Fibroblast of skin of scalp (primary cell): ENCODE measurements at regions not wholly inside any gene's neighbourhood (a gene's known extent, or its start where the extent isn't known, plus 50 kb on each side); places are given as distances from the start of the nearest gene placed in this dataset.

ENCODE experiments used
- DNase-seq: peaks from one replicate; pipeline ENCODE4 v3.0.0-alpha.2; 2013

DNA sequence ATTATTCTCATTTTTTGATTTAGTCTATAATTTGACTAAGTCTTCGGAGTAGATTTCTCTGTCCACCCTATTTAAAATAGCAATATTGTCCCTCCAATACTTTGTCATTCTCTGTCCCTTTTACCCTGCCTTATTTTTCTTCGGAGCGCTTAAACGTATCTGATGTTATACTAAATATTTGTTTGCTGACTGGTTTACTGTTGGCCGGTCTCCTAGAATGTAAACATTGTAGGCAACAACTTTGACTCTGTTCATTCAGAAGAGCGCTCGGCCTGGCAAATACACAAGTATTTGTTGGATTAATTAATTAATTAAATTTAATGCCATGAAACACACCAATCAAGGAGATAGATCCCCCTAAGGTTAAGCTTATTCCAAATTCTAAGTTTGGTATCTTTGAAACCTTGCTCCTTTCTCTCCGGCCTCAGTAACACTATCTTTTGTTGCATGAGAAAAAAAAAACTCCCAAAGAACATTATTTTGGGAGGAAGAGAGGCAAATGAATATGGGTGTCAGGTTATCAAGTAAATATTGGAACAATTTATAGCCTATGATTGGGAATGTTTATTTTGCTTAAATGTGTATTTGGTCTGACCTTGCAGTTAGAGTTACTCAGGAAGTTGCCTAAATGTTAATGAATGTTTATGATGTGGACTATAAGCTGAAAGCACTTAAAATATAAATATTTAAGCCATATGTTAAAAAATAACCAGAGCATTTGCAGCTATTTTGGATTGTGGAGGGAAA is 231.1 kb downstream of the SOX4 start:
- no peak for DNase-seq

DNA sequence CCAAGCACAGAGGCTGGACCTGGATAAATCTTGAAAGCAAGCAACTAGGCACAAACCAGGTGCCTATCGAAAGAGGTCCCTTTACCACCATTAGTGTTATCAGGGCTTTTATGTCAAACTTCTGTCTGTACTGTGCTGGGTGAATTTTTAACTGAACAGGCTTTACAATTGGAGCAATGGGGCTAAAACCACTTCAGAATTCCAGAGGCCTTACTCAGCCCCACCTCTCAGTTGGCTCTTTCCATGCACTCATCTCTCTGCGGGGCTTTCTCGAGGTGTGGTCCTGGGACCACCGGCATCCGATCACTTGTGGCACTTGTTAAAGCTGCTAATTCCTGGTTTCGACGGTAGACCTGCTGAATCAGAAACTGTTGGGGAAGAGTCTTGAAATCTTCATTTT is 232.5 kb downstream of the SOX4 start:
- peak; percentile 27 for DNase-seq

DNA sequence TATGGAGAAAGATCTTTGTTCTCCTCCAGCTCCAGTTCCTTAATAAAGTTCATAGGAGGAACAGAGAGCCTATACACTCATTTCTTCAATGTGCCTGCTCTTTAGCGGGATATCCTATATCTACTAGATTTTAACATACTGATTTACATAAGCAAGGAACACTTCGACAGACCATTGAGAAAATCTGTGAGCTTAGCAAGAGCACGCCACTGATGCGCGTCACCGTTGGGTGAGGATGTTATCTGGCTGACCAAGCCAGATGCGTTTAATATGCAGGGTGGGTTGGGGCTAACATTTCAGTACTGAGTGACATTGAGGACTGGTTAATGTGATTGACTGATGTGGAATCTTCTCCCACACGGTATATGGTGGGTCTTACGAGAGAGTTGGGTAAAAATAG is 233.4 kb downstream of the SOX4 start:
- DNase-seq, result no peak

DNA sequence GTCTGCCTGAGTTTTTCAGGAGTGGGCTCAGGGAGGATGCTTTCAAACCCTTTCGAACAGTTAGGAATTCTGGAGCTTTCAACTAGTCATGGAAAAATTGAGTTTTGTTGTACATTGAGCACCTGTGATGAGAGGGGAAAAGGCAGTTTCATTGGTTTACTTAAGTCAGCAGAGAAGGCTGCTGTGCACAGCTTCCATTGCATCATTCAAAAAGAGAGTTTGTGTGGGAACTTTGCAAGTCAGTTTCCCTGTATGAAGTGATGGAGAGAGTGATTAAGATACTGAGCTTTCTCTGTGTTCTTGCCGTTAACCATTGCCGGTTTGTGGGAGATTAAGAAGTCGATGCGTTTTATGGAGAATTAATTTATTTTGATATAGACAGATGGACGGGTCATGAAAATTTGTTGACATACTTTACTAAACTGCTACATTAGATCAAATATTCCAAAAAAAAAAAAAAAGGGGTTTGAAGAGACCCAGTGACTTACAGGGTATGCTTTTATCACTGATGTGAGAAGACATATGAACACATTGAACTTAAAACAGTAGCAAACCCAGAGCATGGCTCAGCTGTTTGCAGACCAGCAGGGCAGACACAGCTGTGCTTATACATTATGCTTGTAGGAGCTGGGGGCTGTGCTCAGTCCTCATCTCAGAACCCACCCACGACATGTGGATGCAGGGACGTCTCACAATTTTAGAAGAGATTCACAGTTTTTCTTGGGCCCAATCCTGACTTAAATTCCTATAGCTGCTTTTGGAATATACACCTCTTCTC is 234.1 kb downstream of the SOX4 start:
- no peak for DNase-seq

DNA sequence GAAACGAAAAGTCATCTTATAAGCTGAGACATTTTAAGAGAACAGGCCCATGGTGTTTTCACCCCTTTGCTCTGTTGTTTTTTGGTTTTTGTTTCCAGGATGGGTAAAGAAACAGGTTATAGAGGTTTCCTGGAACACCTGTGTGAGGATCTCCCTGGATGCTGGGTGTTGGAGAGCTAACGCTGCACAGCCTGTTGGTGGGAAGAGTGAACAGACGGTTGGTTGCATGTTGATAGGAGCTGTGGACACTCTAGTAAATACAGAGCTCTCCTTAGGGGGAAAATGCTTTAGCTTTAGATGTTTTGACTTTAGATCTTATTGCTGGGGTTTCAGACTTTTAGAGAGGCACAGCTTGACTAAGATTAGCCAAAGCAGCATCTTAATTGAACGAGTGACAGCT is 235.2 kb downstream of the SOX4 start:
- DNase-seq, result no peak

DNA sequence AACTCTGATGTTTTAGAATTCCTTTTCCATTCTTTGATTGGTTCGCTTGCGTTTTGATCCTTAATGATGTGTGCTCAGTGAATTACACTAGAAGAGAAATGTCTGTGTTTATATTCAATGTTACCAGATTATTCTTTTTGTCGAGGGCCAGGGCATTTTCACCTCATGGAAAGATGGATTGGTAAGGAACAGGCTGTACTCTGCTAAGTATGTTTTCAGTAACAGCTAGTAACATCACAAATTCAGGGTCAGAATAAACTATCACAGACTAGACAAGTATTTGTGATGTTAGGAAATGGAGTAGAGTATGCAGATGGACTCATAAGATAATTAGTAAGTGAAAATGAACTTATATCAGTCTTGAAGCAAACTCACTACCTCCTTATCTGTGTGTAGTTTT is 235.6 kb downstream of the SOX4 start:
- DNase-seq, result no peak

DNA sequence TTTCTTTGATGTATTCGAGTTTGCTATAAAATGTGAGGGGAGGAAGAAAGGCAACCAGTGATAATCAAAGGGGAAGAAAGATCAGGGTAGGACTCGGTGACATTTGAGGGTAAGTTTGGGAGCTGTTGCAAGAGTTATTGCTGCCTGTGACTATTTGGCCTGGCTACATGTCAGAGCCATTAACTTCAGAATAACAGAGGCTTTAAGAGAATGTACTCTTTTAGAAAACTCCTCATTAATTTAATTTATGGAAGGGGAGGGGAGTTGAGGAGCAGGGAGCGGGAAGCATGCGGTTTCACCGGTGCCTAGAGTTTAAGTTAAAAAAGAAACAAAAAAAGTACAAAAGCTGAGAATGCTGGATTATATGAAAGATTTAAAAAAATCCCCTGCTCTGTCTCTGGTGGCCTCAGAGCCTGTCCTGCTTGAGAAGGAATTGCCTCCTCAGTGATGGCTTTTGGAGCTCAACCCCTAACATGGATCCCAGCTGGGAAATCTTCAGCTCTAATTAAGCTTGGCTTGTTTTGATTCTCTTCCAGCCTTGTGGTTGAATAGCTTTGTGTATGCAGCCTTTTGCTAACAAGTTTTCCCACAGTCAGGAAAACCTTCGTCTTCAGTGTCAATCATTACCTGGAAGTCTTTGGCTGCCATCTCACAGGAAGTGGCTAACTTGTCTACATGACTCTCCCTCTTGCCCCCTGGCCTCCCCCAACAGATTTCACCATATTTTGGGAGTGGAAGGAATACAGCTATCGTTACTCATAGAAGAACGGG is 238.2 kb downstream of the SOX4 start:
- DNase-seq, result peak; percentile 86

DNA sequence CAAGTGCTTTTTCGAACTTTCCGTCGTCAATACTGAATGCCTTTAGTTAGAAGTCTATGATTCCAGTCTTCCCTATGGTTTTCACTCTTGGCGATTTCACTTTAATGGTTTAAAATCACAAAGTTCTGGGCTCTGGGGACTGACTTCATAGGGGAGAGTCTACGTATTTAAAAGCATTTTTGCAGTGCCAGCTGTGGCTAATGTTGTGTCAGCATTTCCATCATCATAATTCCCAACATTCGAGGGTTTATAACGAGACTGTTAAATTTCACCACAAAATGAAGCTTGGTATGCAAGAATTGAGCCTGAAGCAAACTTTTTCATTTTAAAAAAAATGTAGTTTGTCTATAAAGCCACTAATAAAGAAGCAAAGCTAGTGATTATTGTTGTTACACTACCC is 242.7 kb downstream of the SOX4 start:
- DNase-seq, result peak; percentile 68

DNA sequence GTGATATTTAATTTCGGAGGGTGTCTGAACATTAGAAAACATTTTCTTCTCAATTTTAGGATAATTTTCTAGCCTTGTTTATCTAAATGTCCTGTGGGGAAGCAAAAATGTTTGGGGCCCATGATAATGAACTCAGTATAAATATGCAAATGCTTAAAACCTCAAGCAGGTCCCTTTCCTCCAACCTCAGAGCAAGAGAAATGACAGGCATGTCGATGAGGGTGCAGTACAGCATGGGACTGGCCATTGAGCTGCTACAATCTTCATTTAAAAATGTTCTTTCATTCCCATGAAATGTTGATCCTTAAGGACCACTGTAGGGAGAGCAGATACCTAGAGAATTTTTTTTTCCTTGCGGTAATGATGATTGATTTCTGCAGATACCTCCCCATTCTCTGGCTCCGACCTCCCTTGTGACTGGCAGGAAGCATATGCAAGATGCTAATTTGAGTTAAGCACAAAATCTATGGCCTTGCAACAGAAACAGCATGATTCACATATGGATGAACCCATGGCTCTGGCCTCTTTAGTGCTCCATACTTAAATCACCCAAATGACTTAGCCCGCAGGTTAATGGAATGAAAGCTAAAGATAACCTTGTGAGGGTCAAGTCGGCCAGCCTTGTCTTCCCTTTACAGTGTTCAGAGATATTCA is 243.3 kb downstream of the SOX4 start:
- no peak for DNase-seq

DNA sequence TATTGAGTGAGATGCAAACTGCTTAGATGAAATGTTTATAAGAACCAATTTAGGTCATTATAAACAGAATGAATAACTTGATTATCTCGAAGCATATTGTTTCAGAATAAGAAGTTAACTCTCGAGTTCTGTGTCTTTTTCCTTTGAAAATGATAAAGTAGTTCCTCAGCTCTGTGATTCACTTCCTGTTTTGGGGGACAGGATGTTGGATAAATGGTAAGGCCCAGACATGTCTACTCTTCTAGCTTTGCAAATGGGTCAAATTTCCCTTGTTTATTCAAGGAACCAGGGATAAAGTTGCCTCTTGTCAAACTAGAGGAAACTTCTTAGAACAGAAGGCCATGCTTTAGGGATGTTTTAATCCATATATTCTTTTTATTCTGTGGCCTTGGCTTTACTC is 246.9 kb downstream of the SOX4 start:
- peak; percentile 19 for DNase-seq

DNA sequence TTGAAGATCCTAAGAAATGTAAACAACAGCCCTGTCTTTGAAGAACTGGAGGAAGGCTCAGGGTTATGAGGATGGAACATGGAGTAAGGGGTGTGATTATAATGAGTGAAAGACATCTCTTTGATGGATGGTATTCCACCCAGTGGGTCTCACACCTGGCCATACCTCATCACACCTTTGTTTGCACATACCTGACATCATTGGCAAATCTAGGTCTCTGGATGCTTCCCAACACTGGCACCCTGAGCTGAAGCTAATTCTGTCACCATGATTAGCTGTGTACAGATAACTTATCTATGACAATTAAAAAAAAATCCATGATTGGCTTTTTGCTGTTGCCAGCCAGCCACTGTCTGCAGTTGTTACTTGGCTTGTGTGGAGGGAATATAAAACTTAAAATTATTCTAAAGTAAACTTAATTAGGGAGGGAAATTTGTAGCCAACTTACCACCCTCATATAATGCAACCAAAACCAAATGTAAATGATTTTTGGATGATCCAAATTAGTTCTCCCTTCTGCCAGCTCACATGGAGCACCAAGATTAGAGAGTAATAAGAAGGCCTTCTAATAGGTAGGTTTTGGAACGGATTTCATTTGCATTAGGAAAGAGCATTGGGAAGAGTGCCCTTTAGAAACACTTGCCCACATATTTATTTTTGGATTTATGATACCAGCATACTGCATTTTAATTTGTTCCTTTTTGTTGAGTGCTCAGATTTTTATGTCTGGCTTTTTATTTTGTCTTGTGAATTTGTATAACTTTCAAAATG is 249.5 kb downstream of the SOX4 start:
- DNase-seq, result no peak

DNA sequence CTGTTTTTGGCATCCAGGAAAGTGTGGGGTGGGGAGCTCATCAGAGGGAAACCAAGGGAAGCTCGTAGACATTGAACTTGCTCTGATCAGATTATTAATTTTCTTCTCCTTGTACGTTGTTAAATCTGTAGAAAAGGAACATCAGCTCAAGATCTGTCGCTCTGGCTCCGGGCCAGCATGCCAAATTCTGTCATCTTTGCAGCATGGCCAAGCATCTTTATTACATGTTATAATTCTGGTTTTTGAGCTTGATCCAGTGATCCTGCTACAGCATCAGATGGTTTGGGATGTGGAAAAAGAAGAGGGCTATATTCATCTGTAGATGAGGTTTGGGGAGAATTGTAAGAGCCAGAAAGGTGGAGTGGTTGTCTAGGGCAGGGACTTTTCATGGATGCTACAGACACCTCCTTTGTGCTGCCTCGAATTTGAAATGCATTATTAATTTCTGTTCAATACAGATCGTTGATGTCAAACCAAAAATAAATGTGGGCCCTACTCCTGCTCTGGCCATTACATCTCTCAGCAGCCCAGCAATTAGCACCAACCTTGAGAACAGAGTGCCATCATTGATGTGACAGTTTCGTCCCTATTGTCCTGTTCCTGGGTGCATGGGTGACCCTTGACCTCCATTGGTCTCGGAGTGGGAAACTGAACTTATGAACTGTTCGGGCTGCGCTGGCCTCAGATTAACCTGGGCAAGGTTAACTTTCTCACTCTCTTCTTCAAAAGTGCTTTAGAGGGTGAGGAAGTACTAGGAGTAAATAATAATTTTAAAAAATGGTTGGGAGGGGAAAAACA is 250.8 kb downstream of the SOX4 start:
- no peak for DNase-seq

DNA sequence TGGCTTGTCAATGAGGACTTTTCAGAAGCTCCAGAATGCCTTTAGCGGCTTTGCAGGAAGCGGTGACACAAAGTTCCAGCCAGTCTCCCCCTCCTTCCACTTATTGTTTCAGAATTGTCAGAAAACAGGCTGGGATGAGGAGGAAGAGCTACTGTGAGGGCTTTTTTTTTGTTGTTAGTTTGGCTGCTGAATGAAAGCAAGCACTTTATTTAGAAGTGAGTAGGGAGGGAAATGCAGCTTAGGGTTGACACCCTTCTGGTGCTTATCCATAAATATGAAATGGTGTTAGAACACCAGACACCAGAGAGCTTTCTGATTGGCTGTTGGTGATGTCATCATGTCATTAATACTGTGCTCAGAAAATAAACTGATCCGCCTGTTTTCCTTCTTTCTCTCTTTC is 251.5 kb downstream of the SOX4 start:
- DNase-seq, result peak; percentile 19

DNA sequence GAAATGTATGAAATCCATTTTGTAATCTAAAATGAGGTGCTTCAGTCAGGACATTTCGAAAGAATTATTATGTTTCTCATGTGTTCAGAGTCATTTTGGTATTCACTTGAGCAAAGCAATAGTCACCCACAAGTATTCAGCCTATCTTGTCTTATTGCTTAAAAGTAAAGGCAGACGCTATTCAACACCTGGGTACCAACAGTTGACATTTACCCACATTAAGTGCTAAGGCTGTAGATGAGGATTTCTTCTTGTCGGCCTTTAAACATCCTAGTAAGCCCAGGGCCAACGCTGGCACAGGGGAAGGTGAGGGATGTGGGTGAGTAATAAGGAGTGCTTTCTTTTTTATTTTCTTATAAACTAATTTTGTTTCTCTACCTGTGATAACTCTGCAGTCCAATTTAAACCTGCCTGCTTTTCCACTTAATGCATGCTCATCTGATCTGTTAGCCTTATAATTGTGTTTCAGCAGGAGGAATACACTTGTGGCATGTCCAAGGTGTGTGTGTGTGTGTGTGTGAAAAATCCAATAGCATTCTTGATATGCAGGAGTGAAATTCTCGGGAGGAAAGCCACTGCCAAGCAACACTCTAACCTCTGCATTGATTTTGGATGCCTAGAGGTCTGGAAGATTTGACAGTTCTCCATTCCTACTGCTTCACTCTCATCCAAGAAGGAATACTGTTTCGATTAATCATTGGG is 252.0 kb downstream of the SOX4 start:
- DNase-seq, result no peak

DNA sequence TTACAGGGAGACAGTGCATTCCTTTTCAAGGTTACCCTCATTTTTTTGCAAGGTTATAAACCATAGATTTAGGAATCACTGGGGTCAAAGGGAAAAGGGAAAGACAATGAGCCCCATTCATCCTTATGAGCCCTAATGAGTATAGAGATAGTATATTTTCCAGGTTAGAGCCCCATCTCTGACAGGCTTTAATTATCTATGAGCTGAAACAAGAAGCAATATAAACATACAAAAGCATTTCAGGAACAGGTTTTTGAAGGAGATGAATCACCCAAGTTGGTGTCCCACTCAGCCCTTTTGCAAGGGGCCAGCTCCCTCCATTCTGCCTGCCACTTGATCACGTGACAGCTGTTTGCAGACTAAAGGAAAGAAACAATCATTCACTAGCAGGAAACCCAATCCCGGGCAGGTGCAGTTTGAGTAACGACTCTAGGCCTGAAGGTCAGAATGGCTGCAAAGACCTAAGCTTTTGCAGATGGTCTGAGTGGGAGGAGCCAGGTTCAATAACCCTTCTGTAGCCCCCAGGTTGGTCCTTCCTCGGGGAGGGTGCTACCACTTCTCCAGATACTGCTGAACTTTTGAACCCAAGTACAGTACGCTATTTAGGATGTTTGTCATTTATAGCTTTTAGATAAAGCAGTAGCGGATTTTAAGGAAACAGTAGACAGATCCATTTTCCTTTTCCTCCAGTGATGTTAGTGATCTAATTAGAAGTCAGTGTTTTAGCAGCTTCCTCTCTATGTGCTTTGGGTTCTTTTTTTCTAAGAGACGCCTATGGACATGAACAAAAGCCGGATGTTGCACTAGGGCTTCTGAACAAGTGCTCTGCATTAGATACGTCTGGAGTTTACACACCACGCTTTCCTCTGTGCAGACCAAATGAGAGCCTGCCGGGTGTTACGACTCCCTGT is 253.2 kb downstream of the SOX4 start:
- no peak for DNase-seq

DNA sequence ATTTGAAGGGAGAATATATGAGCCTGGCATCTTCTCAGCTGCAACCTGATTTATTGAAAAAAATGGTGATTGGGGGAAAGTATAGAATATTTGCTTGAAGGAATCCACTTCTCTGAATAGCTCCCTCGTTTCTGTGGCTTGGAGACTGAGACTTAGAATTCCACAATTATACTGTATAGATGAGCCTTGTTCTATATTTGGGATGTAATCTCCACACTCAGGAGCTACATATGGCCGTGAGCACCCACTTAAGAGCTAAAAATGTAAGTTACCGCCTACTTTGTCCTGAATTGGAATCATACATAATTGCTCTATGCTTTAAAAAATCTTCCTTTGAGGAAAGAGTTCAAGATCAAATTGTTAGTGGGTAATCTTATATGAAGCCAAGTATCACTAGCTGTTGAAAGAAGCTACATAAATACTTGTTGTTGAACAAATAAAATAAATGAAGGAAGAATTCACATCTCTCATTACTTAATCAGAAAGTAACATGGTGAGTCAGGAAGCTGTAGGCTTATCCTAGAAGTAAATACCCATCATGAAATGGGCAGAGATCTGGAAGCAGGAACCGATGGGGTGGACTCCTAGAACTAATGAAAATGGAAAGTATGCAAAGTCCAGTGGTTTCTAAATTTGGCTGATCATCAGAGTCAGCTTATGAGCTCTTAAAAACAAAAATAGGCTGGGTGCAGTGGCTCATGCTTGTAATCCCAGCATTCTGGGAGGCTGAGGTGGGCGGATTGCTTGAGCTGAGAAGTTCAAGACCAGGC is 254.3 kb downstream of the SOX4 start:
- no peak for DNase-seq

DNA sequence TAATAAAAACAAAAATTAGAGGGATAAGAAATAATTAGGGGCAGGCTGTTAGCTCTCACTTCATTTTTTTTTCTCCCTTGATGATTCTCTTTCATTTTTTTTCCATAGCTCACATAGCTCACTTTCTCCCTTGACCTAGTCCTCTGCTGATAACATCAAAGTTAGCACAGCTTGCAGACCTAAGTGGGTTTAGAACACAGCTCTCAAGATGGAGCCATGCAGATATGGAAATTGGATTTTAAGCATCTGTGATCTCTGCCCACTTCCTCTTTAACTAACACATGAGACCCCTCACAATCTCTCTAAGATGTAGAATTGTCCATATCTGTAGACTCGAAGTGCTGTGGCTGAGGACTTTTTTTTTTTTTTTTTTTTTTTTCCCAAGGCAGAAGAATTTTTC is 257.1 kb downstream of the SOX4 start:
- DNase-seq, result no peak

DNA sequence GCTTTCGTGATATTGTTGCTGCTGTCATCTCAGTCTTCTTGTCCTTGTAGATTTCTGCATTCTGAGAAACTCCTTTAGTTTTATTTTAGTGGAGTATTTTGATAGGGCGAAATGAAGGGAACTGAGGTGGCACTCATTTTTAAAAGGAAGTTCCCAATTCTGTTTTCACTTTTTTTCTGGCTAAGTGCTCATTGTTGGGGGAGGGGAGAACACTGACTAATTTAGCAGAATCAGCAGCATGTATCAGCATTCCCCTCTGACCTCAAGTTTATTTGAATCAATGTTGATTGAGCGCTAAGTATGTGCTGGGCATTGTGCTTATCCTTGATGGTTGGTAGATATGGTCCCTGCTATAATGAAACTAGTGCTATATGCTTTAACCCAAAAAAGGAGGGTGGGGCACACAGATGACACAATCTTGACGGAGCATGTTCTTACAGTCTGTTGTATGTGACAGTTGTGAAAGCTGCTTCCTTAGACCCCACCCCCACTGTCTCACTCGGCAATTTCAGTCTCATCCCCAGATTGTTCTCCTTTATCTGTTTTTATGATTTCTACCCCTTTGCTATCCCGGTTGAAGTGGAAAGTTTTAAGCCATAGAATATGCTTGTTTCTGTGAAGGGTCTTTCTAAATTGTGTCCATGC is 262.4 kb downstream of the SOX4 start:
- DNase-seq, result peak; percentile 31
